ENCODE measurements at regions not wholly inside any gene's neighbourhood (a gene's known extent, or its start where the extent isn't known, plus 50 kb on each side); places are given as distances from the start of the nearest gene placed in this dataset.
"Not testable (repeated sequence)": the region's sequence is repeated elsewhere in the genome, so short reads cannot be mapped to it uniquely, and the experiment has no call there.

- not testable (repeated sequence) for DNase-seq (ENCODE audit: low read depth)
These were observed 923.9 kb downstream of the TUBA3C start for GRCh38 chr13:18257686-18258085.

GRCh38 chr13:18252848-18253247 lies 928.8 kb downstream of the TUBA3C start:
- DNase-seq (ENCODE audit: low read depth); H3K4me3 ChIP-seq (ENCODE audit: low read depth, low read length): not testable (repeated sequence)

More at GRCh38 chr13:18257686-18258085, 923.9 kb downstream of the TUBA3C start:
- not testable (repeated sequence) for H3K4me3 ChIP-seq (ENCODE audit: low read depth, low read length)

- not testable (repeated sequence) for DNase-seq (ENCODE audit: low read depth); H3K4me3 ChIP-seq (ENCODE audit: low read depth, low read length)
These were observed 932.9 kb downstream of the TUBA3C start for GRCh38 chr13:18248533-18249240.

- DNase-seq (ENCODE audit: low read depth); H3K4me3 ChIP-seq (ENCODE audit: low read depth, low read length): not testable (repeated sequence)
These were observed 941.5 kb downstream of the TUBA3C start for GRCh38 chr13:18240086-18240485.

GRCh38 chr13:18238586-18238985 lies 943.0 kb downstream of the TUBA3C start:
- not testable (repeated sequence) for H3K4me3 ChIP-seq (ENCODE audit: low read depth, low read length); DNase-seq (ENCODE audit: low read depth)

- TF ChIP-seq CTCF (conservative IDR thresholded peaks at IDR 0.05; ENCODE audit: low read depth, low read length): no peak
- H3K4me3 ChIP-seq (ENCODE audit: low read depth, low read length): no peak overlapping the region
- no peak for DNase-seq (ENCODE audit: low read depth)
These were observed 945.2 kb downstream of the TUBA3C start for GRCh38 chr13:18236528-18236815.

- H3K4me3 ChIP-seq (ENCODE audit: low read depth, low read length): no peak overlapping the region
- DNase-seq (ENCODE audit: low read depth): no peak
- TF ChIP-seq CTCF (conservative IDR thresholded peaks at IDR 0.05; ENCODE audit: low read depth, low read length): no peak
These were observed 945.7 kb downstream of the TUBA3C start for GRCh38 chr13:18235756-18236527.

GRCh38 chr13:18235172-18235571 lies 946.5 kb downstream of the TUBA3C start:
- TF ChIP-seq CTCF (conservative IDR thresholded peaks at IDR 0.05; ENCODE audit: low read depth, low read length): no peak
- no peak for DNase-seq (ENCODE audit: low read depth)
- no peak overlapping the region for H3K4me3 ChIP-seq (ENCODE audit: low read depth, low read length)

- H3K4me3 ChIP-seq (ENCODE audit: low read depth, low read length); DNase-seq (ENCODE audit: low read depth): not testable (repeated sequence)
These were observed 947.2 kb downstream of the TUBA3C start for GRCh38 chr13:18234451-18234850.

- DNase-seq (ENCODE audit: low read depth): no peak
- no peak overlapping the region for H3K4me3 ChIP-seq (ENCODE audit: low read depth, low read length)
- TF ChIP-seq CTCF (conservative IDR thresholded peaks at IDR 0.05; ENCODE audit: low read depth, low read length): no peak
These were observed 947.8 kb downstream of the TUBA3C start for GRCh38 chr13:18233783-18234299.

All from epithelial cell of proximal tubule (primary cell).